Ecto neural progenitor cell (in vitro differentiated cells): ENCODE measurements at regions not wholly inside any gene's neighbourhood (a gene's known extent, or its start where the extent isn't known, plus 50 kb on each side); places are given as distances from the start of the nearest gene placed in this dataset.
"Not testable (repeated sequence)": the region's sequence is repeated elsewhere in the genome, so short reads cannot be mapped to it uniquely, and the experiment has no call there.

ENCODE experiments used
- DNase-seq: peaks from one replicate; pipeline ENCODE4 v3.0.0-alpha.2; 2018; ENCODE audit warnings: low spot score

DNA sequence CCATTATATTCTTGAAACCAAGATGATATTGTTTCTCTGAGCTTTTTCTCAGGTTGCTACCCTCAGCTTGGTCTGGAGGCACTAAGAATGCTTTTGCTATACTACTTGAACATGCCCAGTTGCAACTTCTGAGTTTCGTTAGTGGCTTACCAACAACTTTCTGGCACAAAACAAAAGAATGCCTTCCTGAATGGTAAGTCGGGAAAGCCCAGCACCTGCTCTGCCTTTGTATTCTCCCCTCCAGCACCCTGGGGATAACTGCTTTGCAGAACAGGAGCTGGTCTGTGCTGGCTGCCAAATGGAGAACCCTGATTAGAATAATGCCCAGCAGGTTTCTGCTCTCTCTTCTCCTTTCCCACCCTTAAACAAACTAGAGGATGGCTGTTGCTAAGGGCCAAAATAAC lies 149.3 kb downstream of the TGFB2 start:
- DNase-seq: peak; percentile 48

DNA sequence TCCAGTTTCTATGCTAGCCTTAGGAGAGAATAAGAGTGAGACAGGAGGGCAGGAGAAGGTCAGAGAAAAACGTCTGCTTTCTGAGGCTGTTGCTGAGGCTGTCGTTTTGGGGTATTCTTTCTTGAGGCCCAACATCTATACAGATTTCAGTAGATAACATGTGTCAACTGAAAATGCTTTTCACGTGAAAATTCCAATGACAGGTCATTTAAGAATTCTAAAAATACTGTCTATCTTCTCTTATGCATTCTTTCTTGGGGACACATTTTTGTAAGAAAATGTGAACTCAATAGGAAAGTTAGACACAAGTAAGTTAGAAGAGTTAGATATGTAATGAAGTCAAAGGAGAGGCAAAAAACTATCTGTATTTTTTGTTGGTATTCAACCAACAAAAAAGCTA lies 150.8 kb downstream of the TGFB2 start:
- DNase-seq: no peak

DNA sequence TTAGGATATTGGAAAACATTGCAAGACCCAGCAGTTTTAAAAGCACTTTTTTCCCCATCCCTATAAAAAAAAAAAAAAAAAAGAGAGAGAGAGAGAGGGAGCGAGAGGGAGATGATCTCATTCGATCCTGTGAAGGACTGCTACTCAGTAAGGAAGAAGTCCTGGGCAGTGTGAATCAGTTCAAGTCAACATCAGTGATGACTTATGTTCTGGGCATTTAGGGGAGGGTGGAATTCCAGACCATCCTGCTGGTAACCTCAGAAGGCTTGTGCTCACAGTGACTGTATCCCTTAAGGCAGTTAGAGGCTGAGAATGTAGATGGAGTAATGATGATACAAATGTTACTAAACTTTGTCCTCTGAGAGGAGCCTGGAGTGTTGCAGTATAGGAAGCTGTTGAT lies 151.4 kb downstream of the TGFB2 start:
- no peak for DNase-seq

DNA sequence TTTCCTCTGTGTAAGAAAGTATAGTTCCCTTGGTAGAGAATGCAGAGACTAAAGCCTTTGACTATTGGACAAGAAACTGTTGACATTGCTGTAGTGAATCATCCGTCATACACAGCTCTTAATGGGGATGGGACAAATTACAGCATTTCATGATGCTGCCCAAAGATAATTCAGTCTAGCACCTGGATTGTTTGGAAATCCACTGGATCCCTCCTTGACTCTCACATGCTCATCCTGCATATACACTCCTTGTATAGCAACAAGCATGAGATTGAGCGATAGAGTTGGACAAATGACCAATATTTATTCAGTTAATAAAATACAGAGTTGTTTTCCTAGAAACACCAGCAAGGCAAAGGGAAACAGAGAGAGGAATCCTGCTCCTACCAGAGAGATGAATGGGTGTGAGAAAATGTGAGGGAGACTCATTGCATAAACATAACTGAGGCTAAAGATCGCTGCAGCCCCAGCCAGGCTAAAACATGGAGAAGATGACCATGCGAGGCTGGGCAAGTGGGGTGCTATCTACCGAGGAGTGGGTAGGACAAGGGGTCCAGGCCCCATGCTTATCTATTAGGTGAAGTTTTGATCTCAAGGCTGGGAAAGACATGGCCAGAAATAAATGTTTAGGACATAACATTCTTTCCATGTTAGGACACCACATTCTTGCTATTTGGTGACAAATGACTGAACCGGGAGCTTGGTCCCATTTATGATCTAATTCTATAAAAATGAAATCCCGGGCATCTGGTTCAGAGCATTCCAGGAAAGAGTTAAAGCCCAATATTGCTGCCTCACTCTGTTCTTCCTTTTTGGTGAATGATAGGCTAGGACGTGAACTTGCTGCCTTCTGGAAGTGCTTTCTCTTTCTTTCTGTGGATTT lies 153.2 kb downstream of the TGFB2 start:
- DNase-seq: no peak

DNA sequence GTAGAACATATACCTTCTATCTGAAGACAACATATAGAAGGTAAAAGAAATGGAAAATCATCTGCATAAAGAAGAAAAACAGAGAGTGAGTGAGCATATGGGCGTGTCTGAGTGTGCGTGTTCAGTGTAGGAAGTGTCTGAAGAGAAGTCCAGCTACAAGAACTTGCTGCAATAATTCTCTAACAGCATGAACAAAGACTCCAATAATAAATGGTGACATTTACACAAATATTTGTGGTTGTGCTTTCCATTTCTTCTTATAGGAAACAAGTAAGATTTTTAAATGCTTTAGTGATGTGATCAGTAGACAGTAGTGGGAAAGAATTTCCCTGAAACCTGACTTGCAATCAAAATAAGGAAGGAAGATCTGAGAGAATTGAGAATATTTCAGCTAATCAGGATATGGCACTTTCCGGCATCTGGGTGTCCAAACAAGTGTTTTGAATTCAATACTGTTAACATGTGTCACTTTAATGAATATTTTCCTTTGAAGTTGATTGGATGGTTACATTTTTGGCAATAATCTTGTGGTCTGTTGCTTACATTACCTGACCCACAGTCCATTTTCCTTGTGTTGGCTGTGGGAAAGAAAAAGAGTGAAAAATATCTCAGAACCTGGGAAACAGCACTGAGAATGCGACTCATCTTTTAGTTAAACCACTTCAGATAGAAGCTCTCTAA lies 154.0 kb downstream of the TGFB2 start:
- DNase-seq: no peak

DNA sequence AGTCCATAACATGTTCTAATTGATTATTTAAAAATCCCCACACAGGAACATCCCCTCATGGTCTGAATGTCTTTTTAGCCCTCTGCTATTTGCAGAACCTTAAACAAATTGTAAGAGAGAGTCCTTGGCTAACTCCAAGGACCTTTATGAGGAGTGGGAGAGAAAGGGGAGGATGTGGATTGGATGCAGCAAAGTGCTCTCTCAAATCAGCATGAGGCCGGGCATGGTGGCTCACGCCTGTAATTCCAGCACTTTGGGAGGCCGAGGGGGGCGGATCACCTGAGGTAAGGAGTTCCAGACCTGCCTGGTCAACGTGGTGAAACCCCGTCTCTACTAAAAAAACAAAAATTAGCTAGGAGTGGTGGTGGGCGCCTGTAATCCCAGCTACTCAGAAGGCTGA lies 154.8 kb downstream of the TGFB2 start:
- no peak for DNase-seq

DNA sequence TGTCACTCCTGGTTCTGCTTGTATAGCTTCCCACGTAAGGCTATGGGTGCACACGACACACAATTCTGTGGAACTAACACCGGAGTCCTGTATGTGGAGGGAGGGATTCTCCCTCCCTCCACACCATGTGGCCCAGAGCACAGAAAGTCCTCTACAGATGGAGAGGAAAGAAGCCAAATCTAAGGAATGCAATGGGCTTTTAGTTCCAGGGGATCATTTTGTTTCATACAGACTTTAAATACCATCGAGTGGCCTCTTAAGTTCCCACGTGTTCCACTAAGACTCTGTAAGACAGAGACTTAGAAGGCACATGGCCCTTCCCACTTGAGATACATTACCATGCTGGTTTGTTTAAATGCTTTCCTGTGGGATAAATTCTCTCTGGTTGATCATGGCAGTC lies 156.0 kb downstream of the TGFB2 start:
- no peak for DNase-seq

DNA sequence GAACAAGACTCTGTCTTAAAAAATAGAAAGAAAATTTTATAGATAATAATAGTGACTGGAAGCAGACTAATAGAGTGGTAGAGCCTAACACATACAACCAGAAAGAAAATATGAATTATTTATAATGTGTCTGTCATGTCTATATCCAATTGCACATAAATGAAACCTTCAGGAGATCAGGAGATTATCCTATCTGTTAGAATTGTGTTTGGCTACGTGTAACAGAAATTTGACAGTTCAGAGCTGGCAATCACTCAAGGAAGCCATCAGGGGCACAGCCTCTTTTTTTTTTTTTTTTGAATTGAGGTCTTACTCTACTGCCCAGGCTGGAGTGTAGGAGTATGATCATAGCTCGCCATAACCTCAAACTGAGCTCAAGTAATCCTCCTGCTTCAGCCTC lies 157.2 kb downstream of the TGFB2 start:
- no peak for DNase-seq

DNA sequence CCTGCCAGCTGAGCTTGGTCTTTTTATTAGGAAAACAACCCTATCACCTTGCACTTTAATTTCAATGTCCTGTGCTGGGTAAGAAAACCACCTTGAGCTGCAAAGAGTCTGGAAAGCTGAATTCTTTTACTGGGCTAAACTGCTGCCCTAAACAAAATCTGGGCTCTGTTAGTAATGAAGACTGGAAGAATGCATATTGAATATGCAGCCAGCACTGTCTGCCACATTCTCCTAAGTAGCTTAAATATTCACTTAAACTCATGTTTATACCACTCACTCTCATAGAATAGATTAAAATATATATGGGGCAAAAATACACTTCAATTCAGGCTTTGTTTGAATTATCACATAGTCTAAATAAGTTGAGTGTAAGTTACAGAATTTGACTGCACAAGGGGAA lies 158.0 kb downstream of the TGFB2 start:
- DNase-seq: no peak

DNA sequence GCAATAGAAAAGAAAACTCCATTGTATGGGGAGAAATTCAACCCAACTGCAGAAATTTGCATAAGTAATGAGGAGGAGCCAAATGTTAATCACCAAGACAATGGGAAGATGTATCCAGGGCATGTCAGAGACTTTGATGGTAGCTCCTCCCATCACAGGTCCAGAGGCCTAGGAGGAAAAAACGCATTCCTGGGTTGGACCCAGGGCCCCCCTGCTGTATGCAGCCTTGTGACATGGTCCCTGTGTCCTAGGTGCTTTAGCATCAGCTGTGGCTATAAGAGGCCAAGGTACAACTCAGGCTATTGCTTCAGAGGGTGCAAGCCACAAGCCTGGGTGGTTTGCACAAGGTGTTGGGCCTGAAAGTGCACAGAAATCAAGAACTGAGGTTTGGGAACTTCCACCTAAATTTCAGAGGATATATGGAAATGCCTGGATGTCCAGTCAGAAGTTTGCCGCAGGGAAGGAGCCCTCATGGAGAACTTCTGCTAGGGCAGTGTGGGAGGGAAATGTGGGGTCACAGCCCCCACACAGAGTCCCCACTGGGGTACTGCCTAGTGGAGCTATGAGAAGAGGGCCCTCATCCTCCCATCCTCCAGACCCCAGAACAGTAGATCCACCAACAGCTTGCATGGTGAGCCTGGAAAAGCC lies 162.3 kb downstream of the TGFB2 start:
- DNase-seq: no peak

DNA sequence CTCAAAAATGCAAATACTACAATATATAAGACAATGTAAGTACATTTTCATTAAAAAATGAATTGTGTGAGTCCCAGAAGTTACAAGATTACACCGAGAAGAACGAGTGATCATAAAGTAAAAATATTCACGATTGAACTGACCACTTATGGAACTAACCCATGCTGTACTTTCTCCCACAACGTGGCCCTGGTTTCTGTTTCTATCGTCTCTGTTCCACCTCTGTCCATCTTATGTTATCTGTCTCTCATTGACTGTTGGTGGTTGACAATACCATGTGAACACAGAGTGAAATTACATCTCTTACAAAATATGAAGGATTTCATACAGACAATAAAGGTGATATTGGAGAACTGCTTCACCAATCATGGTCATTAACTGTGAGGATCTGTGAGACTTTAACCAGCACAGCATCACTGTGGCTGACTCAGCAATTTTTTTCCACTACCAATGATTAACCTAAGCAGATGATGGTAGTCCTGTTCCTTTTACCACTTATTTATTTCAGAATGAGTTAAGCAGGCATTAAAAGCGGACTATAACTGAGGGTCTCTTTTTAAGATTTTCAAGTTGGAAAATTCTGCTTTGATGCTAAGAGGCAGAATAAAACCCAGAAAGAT lies 165.1 kb downstream of the TGFB2 start:
- no peak for DNase-seq

DNA sequence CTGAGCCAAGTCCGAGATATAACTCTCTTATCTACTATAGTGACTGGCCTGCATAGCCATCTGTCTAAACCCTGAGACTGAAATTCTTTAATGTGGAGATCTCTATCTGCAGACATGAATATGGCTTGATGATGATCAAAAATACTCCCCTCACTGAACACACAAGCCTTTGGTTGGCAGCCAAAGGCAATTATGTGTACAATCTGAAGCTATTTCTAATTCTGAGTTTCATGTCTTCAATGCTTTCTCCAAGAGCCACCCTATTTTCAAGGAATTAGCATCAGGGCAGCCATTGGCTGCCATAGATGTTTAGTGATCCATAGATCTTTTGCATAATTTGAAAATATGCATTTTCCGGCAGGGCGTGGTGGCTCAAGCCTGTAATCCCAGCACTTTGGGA lies 168.2 kb downstream of the TGFB2 start:
- DNase-seq: no peak

DNA sequence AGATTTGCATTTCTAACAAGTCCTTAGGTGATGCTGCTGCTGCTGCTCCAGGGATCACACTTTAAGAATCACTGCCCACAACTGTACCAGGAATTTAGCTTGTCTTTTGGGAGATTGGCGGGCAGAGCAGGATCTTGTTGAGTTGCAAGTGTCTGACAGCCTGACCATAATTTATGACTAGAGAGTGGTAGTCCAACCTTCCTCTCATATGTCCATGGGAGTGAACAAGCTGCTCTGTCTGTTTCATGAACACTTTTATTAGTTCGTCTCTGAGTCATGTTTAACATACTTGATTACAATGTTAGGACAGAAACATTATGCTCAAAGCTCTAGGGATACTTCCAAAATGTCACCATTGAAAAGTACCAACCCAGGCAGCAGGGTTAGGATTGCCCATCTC lies 169.6 kb downstream of the TGFB2 start:
- no peak for DNase-seq

DNA sequence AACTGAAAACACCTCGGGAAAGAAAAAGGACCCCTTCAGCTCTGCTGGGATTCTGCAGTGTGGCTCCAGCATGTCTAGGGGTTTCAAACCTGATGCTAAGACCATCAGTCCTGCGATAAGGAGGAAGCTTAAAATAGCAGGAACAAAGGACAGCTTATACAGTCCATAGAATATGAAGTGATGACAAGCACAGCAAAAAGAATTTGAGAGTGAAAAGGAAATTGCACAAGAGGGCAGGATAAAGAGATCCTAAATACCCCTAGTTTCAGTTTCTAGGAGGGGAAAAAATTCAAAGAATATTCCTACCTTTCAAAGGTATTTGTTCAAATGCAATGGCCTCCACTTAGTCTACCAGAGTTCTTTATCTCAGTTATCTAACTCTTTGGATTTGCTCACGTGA lies 171.4 kb downstream of the TGFB2 start:
- no peak for DNase-seq

DNA sequence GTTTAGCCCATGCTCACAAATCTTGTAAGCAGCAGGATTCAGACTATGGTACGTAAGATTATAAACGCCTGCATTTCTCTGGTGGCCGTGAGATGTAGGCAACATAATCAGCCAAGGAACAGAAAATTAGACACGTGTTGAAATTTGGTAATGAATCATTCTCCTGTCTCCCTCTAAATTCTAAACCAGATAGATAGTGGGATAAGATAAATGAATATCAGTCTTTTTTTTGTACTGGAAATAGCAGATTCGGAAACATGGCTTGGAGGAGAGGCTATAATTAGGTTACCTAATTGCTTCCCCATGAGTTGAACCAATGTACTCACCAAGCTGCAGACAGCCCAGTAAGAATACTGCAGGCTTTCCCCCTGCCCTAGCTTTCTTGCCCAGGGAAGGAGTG lies 172.3 kb downstream of the TGFB2 start:
- DNase-seq: no peak

DNA sequence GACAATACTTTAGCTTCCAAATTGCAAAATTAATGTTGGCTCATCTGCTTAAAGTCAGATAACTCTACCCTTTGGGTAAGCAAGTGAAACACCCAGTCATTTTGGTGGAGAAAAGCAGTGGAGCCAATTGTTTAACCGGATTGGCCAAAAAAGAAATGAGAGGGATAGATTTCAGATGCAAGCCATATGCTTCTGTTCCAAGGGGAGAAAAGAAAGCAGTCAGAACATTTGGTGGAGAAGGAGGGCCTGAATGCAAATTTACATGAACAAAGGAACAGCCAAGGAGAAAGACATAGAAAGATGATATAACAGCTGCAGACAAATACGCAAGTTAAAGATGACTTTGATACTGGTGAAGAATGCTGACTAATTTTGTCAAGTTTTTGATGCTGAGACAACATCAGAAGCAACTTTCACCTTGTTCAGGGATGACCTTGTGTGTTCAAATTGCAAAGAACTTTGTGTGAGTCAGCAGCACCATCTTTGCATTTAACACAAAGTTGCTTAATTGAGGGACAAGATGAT lies 173.1 kb downstream of the TGFB2 start:
- DNase-seq: no peak

DNA sequence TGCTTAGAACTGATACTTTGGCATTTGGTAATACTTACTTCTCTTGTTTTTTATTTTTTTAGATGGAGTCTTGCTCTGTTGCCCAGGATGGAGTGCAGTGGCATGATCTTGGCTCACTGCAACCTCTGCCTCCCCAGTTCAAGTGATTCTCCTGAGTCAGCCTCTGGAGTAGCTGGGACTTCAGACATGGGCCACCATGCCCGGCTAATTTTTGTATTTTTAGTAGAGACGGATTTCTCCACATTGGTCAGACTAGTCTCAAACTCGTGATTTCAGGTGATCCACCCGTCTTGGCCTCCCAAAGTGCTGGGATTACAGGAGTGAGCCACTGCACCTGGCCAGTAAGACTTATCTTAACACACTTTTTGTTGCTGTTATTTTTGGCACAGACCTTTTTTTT lies 175.5 kb downstream of the TGFB2 start:
- DNase-seq: not testable (repeated sequence)

DNA sequence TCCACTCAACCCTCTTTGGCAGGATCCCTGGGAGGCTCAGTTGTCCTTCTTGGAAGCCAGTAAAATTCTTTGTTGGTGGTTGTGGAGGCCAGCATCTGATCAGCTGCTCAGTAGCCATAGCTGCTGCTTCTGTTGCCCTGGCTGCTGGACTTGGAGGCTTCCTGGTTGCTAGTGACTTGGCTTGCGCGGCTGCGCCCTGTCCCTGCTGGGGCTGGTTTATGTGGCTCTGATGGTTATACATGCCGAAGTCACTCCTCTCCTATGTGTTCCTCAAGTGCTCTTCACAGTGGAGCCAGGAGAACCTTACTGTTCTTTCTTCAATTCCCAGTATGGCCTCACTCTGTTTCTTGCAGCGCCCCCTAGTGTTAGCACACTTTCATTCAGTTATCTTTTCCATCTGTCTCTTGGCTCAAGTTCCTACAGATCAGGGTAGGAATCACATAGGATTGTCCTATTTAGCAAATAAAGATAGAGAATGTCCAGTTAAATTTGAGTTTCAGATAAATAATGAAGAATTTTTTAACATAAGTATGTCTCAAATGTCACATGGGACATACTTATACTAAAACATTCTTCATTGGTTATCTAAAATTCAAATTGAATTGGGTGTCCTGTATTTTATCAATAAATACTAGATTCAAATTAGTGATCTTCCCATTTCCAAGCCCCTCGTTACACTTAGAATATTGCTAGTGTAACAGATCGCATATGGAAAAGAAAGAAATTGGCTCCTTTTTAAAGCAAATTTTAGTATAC lies 176.5 kb downstream of the TGFB2 start:
- DNase-seq: peak; percentile 49

DNA sequence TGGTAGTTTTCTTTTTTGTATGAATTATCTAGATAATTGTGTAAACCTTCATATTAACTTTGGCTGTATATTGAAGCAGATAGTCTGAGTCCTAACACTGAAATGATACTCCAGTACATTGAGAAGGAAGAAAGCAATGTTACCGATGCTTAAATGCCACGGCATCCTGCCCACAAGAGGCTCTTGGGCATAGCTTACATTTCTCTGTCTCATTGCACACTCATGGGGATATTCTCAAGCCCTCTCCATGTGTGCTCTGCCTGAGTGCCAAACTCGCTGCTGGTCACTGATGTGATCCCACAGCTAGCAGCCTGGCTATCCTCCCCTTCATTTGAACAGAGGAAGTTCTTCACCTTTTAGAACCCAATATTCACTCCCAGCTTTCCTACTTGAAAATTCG lies 179.4 kb downstream of the TGFB2 start:
- no peak for DNase-seq

DNA sequence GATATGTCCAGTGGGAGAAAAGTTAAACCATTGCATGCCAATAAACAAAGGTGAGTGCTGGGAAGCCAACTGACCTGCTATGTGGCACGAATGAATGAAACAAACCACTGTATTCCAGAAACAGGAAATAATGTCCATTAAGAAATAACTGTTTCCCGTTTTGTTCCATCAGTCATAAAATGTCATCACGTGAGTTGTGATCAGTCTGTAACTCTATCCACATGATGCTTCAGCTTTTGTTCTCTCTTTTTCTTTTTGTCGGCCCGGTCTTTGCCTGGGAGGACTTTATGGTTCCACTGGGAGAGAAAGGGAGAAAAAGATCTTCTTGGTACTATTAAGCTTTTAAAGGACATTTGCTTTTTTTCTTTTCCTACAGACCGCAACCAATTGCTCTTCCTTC lies 179.9 kb downstream of the TGFB2 start:
- no peak for DNase-seq

DNA sequence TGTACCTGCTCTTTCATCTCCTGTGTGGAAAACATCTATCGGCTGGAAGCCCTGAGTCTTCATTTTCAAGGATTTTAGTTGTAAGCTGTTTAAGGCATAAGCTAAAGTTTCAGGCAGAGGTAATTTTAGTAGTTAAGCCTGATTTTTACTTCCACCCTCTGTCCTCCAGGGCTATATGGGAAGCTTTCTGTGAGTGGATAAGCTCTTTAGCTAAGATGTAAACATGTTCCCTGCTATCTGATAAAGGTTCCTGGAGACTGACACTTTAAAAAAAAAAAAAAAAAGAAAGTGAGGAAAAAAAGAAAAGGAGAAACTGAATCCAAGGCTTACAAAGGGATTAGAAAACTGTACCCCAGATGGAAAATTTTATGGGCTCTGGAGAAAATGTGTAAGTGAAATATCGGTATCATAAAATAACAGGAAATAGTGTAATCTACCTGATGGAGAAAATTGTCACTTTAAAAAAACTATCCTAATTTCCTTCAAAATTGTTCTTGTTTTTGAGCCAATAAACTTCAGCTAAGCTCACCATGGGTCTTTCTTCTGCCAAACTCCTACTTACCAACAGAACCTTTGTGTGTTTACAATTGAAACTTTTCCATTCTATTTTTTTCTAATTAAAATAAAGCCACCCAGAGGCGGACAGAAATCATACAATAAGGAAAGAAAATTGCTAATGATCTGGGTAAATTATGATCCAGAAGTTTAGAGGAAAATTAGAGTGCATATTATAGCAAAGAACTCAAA lies 180.5 kb downstream of the TGFB2 start:
- DNase-seq: no peak
